GM18907 (cell line): ENCODE measurements at regions not wholly inside any gene's neighbourhood (a gene's known extent, or its start where the extent isn't known, plus 50 kb on each side); places are given as distances from the start of the nearest gene placed in this dataset.

ENCODE experiments used
- ATAC-seq: cut with Tn5 transposase; IDR thresholded peaks from one replicate; pipeline ENCODE4 v1.9.1; 2021; ENCODE audit warnings: mild to moderate bottlenecking, moderate library complexity; ENCODE audit not compliant: unreplicated experiment

DNA sequence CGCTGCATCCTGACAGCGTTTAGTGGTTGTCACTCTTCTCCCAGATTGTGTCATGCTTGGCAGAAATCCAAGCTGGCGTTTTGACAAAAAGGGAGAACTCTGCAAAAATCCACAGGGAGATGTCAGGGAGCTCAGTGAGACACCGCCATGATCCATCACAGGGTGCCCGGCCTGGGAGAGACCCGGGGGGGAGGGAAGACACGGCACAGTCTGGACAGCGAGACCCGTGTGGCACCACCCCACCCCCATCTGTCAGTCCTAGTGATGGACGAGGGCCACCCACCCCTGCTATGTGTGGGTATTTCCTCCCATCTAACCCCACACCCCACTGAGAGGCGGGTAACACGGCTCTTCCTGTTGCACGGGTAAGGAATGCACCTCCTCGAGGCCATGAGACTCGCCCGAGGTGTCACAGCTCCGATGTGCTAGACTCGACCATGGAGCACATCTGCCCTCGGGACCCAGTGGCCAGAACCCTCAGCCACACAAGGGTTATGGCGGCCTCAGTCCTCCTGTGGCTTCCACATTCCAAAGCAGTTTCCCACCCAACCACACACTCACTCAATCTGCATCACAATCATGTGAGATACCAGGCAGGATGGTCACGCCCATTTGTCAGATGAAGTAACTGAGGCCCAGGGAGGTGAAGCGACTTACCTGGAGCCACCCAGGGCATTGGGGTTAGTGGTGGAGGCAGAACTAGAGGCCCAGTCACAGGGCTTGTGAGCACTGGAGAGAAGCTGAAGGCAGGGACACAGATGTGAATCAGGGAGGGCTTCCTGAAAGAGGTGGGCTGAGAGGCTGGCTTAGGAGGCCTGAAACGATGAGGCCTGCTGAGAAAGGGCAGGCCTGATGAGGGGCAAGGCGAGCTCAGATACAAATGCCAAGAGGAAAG is 688.5 kb downstream of the MATN1 start:
- no peak for ATAC-seq

DNA sequence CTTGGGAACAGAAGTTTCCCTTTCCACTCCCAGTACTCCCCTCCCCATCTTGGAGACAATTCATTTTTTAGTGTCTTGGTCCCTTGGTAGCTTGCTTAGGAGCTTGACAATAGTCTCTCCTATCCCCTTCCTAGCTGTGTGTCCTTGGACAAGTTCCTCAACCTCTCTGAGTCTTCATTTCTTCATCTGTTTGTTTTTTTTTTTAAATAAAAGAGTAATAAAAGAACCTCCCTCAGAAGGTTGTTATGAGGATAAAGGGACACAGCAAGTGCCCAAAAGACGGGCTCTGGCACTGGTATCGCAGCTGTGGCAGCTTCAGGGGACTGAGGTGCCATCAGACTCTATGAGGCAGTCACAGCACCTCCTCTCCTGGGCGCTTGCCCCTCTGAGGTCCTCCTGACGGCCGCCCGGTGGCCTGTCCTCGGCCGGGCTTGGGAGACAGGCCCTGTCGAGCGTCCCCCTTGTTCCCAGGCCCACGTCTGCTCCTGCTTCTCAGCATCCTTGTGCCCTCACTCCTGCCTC is 689.2 kb downstream of the MATN1 start:
- no peak for ATAC-seq

DNA sequence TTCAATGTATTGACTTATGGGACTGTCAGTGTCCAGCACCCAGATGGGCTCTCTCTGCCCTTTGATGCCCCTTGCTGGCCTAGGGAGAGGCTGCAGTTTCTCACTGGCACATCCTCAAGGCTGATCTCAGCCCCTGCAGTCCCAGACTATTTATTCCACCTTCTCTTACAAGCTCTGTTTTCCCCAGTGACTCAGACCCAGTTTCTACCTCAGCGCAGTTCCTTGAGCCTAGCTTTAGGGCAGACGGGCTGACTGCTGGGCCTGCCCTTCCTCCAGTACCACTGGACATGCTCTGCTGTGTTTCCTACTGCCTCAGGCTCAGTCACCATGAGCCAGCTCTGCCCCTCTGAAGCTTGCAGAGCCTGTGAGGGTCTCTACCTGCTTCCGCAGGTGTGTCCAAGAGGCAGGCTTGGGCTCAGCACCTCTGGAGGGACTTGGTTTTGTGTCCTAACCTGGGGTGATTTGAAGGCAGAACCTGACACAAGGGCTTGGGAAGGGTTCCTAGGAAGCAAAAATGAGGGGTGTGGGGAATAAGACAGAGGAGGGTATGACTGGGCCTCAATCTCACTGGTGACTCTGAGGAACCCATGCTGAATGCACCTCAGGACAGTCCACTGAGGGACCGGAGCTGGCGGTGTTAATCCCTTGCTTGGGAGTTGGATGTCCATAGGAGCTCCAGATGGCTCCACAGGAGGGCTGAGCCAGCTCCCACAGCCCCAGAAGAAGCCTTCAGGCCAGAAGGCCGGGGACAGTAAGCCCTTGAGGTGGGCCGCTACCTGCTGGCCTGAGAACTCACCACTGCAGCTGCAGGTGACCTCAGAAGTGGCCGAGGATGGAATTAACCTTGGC is 689.9 kb downstream of the MATN1 start:
- no peak for ATAC-seq

DNA sequence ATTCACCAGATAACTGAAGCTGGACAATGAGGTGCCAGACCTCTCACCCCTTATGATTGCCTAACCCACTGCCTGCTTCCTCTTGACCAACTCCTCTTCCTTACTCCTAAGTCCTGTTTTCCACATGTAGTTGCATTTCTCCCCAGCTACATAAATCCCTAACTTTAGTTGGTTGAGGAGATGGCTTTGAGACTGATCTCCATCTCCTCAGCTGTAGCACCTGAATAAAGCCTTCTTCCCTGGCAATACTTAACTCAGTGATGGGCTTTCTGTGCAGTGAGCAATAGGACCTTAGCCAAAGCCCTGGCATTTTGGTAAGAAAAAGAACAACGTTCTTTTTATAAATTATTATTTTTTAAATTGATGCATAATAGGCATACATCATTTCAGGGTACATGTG is 691.1 kb downstream of the MATN1 start:
- no peak for ATAC-seq

DNA sequence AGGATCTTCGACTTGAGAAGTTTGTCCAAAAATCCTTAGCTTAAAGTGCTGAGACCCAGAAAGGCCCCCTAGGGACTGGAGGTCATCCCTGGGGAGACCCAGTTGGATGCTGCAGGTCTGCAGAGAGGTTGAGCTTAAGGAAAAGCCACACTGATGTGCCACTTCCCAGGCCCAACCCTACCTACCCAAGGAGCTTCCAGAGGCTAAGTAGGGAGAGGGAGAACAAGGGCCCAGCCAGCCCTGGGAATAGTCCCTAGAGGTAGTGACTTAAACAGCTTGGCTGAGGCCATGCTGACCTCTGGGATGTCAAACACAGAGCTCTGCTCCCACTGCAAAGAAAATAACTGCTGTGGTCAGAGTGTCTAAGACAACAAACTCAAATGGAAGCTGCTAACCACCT is 693.7 kb downstream of the MATN1 start:
- no peak for ATAC-seq

DNA sequence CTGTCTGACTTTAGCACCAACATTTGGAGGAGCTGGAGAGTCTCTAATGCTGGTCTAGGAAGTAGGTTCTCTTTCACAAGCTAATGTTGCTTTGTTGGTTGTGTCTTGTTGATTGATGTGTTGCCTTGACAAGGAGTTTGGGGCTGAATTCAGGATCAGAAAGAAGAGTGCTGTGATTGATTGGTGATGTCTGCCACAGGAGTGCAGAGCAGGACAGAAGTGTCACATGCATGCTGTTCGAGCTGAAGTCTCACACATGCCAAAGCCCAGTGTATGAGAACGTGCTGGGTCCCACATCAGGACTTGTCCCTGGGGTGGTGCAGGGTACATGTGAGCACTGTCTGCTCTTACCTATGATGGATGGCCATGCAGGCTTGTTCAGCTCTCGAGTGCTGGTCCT is 694.4 kb downstream of the MATN1 start:
- ATAC-seq: no peak

DNA sequence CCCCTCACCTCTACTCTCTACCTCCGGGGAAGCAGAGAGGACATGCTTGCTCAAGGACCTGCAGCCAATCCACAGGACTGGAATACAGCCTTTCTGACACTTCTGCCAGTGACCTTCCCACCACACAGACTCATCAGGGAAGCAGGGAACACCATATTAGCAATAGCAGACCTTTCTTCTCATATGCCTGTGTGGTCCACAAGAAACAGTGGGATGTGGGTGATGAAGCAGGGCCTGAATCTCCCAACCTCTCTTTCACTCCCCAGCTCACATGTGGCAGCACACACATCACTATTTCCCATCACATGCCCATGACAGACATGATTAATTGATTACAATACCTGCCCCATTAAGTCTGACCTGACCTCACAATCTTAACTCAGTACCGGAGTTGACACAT is 695.1 kb downstream of the MATN1 start:
- no peak for ATAC-seq

DNA sequence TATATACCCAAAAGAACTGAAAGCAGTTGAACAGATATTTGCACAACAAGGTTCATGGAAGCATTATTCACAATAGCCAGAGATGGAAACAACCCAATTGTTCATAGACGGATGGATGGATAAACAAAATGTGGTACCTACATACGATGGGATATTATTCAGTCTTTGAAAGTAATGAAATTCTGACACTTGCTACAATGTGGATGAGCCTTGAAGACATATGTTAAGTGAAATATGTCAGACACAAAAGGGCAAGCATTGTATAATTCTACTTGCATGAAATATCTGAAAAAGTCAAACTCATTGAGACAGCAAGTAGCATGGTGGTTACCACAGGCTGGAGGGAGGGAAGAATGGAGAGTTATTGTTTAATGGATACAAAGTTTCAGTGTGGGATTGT is 696.1 kb downstream of the MATN1 start:
- no peak for ATAC-seq

DNA sequence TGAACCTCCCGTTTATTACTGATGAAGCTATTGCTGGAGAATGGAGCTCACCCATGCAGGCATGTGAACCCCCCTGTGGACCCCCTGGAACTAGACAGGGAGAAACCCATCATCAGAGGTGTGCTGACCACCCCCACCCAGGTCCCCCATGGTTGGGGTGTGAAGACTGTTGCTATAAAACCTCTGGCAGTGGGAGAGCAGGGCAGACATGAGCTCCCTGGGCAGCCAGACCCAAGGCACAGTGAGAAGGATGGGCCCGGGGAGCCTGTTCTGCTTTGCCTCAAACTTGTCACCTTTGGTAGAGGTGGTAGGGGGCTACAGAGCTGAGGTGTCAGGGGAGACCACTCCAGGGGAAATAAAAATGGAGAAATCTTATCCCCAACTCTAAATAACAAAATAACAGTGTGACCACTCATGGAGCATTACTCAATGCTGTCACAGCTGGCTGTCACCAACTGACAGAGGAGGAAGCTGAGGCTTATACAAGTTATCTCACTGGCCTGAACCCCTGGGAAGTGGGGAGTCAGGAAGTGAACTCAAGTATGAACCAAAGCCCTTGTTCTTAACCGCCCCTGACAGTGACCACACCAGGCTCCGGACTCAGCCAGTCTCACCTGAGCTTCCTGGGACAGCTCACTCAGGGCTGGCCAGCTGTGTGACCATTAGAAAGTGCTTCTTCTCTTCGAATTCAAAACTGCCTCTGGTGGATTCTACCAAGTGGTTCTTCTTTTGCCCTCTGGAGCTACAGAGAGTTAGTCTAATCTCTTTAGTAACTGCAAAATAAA is 698.8 kb downstream of the MATN1 start:
- no peak for ATAC-seq

DNA sequence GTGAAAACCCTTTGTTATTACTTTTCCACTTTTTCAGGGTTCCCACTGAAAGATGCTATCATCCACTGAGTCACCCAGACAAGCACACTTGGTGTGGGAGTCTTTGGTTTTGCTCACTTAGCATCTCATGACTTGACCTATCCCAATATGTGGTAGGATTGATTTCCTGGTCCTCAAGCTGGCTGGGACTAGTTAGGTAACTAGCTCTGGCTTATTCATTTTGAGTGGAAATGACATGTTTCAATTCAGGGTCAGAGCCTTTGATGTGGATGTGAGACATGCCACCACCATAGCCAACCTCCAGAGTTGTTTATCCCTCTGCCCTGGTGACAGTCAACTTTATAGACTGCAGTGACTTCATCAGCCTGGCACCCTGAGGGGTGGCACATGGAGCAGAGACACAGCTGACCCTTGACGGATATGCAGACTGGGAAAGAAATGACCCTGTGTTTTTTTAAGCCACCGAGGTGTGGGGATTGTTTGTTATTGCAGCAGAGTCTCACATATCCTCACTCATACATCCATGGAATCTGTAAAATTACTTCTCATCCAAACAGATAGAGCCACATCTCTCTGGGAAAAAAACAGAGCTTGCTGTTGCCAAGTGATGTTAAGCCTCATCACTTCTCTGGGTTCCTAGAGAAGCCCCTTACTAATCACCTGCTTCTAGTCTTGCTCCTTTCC is 699.9 kb downstream of the MATN1 start:
- no peak for ATAC-seq

DNA sequence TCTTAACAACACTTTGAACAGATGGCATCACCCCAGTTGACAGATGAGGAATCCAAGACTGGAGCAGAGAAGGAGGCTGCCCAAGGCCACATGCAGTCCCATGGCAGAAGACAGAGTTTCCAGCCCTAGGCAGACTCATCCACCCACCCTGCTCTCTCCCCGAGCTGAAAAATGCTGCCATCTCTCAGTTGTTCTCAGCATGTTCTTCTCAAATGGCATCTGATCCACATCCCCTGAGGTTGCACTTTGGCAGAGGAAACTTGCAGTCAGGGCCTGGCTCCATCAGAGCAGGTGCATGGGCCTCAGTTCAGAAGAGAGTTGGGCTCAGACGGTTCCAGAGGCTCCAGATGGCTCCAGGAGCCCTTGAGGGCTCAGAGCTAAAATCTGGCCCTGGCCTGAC is 709.4 kb downstream of the MATN1 start:
- no peak for ATAC-seq

DNA sequence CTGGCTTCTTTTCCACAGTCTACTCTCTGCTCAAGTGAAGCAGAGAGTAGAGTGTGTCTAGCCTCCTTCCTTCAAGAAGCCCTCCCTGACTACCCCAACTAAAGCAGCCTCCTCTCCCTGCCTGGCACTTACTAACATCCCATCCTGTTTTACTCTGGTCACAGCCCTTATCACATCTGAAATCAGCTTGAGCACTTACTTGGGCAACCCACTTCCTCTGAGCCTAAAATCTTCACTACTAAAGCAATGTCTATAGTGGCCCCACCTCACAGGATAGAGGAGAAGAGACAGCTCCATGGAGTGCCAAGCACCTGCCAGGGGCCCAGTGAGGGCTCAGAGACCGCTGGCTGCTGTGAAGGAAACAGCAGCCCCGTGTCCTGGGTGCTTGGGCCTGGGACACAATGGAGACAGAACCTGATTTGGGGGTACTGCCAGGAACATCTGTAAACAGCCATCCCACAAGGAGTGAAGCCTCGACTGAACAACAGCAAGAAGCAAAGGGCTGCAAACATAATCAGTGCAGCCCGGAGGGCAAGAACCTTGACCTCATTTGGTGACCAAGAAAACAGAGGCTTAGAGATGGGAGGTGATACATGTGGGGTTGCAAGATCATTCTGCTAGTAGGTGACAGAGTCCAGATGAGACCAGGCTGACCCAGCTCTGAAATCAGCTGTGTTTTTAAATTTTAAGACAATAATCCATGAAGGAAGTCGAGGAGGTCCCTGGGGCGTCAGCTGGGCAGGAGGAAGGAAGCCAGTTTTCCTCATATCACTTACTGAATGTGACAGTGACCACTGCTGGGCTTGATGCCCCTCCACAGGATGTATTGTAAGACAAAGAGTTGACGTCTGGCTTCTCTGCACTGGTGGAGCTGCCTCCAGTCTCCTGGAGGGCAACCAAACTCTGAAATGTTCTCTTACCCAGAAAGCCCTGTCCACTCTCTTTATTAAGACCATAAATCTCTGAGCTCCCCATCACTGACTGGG is 710.6 kb downstream of the MATN1 start:
- no peak for ATAC-seq

DNA sequence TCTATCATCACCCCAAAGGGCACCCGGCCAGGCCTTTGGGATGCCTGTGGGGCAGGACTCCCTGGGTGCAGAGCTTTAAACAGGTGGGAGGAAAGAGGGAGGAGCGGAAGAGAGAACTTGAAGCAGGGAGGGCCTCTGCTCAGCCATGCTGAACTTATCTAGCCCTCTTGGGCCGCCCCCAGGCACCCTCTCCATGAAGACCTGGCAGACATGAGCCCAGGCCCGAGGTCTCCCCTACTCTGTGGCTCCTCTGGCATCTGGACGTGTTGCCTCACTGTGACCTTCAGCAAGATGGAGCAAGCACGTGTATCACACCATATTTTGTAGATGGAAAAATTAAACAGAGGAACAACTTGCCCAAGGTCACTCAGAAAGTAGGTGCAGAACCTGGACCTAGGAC is 711.4 kb downstream of the MATN1 start:
- ATAC-seq: no peak

DNA sequence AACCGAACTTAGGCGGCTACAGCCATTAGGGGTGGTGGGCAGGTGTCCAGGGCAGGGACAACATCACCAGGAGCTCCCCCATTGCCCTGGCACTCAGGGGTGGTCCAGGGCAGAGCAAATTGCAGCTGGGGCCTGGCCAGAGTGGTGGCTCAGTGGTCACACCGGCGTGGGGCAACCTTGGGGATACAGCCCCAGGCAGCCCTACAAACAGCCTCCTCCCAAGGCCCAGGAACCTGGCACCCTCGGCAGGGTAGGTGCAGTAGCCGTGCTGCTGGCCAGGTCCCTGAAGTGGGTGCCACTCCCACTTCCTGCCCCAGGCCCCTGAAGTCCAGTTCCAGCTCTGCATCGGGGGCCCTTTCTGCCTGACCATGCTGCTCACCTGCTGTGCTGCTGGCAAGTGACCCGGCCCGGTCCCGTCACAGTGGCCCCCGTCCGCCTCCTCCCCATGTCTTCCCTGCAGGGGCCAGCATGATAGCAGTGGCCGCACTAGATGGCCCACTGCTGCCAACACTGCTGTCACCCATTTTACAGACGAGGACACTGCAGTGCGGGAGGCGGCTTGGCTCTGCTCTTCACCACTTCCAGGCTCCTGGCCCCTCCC is 712.8 kb downstream of the MATN1 start:
- ATAC-seq: no peak

DNA sequence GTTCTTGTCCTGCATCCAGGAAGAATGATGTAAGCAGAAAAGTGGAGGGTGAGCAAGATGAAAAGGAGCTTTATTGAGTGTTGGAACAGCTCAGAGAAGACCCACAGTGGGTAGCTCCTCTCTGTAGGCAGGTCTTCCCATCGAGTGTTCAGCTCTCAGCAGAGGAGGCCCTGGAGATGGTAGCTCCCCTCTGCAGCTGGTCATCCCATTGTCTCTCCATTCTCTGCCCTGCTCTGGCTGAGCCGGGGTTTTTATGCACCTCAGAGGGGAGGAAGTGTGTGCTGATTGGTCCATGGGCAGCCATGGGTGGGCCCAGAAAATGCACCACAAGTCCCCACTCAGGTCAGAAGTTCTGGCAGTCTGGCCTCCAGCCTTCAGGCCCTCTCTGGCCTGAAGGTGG is 713.7 kb downstream of the MATN1 start:
- ATAC-seq: no peak

DNA sequence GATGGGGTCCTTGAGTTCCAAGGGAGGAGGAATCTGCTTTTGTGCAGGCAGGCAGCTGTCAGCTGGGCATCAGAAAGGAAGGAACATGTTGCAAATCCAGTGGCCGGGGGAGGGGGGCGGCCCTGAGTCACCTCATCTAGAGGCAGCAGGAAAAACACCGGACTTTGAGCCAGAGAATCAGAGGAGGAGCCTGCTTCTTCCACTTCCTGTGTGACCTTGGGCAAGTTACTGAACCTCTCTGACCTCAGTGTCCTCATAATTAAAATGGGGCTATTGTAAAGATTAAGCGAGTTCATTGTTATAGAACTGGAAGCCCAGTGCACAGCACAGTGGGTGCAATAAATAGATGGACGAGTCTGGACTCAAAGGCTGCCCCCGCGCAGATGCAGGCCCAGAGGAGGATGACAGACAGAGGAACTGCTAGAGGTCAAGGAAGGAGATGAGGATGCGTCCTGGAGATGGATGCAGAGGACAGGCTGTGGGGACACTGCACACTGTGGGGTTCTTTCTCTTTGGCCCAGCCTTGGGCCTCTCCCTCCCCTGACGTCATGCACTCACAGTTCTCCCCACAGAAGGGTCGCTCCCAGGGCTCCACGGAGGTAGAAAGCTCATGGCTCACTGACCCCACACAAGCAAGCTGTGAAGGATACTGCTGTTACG is 714.3 kb downstream of the MATN1 start:
- ATAC-seq: no peak

DNA sequence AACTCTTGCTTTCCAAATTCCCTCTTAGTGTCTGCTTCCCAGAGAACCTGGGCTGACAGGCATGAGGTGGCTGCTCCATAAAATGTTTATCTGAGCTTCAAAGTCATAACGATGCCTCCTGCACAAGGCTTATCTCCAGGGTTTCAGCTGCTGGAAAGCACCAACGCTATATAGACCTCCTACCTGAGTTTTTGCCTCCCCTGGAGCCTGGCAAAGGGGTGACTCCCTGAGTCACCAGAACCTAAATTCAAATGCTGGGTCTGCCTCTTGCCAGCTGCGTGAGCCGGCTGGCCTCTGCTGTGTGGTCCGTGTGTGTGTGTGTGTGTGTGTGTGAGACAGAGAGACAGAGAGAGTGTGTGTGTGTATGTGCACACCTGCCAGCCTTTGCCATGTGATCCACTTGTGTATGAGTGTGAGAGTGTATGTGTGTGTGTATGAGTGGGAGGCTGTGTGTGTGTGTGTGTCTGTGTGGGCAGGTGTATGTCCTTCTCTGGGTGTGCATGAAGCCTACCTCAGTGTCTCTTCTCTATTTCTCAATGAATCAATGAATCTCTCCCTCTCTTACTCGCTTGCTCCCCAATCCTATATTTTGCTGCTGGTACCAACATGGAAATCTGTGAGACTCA is 714.9 kb downstream of the MATN1 start:
- no peak for ATAC-seq
